Superior temporal gyrus (tissue), 1 donor: ENCODE measurements at regions not wholly inside any gene's neighbourhood (a gene's known extent, or its start where the extent isn't known, plus 50 kb on each side); places are given as distances from the start of the nearest gene placed in this dataset.
"Not testable (repeated sequence)": the region's sequence is repeated elsewhere in the genome, so short reads cannot be mapped to it uniquely, and the experiment has no call there.

Source experiments
- DNase-seq: peaks from one replicate; pipeline ENCODE4 v3.0.0-alpha.2; 2016; ENCODE audit errors: extremely low spot score

DNA sequence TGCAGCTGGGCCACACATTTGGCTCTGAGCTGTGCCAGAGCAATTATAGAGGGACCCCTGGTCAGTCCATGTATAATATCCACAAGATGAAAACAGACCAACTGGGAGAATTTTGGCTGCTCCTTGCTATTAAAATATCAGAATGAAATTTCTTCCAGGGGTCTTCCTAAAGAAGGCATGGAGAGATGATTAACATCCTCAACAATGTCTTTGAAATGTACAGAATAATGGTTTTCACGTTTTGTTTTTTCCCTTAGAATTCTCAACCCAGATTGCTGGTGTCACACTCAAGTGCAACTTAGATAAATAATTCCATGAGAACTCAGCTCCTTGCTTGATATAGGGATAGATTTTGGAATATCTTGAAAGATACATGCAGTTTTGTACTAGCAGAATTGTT lies 148.3 kb upstream of the SLC24A2 start:
- no peak for DNase-seq

DNA sequence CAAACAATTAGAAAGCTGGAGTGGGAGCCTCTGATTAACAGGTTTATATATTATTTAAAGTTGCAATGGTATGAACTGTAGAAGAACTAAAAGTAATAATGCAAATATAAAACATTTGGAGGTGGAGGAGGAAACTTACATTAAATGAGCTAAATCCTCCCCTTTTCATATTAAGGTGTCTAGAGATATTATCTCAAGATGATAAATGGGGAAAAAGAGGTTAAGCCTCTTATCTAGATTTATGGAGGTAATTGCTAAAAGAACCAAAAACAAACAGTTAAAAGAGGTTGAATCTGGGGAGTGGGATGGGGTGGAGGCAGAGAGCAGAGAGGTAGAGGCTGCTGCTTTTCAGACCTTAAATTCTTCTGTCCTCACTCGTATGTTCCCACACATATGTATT lies 147.8 kb upstream of the SLC24A2 start:
- no peak for DNase-seq

DNA sequence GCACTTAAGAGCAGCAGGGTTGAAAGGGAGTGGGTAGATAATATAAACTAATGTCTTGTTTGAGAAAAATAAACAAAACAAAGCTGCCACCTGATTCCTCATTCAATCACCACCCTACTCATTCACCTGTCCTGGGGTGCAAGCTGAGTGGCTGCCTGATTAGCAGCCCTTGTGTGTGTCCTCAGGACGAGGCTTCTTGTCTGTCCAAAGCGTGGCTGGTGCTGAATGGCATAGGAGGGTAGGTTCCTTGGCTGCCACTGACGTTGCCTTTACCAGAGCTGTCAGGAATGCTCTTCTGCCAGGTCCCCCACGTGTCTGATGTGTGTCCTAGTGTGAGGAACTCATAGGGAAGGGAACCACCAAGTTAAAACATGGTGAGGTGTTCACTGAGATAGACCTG lies 146.6 kb upstream of the SLC24A2 start:
- no peak for DNase-seq

DNA sequence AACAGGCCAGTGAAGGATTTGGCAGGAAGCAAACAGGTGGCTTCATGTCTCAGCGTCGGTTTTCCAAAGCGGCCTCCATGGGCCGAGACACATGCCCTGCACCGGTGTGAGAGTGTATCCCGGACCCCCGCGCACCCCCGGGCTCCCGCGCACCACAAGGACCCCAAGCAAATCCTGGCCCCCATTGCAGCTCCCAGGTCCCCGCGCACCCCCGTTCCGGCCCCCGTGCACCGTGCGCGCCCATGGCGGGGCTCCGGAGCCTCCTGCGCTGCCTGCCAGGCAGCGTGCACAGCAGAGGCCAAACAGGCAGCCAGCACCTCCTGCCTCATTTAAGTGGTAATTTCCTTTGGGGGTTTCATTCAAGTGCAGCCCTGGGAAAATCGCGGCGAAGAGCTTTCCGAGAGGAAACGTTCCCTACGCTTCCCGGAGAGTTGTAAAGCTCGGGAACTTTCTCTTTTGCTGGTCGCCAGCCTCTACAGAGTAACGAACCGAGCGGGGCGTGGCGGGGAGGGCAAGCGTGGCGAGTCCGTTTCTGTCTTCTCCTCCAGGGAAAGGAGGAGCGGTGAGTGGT lies 145.5 kb upstream of the SLC24A2 start:
- no peak for DNase-seq

DNA sequence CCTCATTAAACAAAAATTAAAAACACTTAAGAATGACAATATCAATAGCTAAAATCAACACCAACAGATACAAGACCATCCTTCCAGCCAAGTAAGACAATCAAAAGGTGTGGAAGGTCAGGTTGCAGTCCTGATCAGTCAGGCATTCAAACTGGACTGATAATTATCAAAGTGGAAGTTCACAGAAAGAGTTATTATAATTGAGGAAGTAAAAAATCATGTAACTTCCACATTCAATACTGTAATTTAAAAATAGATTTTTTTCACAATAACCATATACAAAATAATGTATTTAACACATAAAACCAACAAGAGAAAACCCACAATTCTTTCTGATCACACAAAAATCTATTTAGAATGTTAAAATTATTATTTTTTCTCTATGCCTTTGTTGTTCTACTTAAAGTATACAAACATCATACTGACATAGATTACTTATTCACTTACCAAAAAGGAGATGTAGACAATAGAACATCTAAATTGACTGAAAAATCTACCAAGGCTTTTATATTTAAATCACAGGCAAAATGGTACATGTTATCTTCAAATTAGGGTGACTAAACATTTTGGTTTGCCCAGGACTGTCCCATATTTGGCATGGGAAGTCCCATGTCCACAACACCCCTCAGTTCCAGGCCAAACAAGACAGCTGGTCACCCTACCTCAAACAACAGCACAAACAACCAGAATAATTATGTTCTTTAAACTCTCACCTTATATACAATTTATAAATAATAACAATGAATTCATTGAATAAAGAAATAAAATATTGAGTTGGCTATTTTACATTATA lies 142.5 kb upstream of the SLC24A2 start:
- no peak for DNase-seq

DNA sequence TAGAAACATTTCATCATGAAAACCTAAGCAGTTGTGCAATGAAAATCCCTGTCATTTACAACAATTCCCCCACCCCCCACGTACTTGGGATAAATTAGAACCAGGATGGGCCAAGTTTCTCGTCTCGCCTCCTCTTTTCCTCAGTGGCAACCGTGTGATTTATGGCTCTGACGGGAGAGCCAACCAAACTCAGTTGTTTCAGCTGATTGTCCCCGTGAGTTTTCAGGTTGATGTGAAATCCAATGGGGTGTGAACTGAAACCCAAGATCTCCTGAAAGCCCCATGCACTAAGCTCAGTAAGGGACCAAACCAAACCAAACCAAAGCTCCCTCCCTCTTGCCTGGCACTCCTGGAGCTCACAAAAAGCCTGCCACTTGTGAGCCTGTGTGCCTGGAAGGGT lies 138.7 kb upstream of the SLC24A2 start:
- no peak for DNase-seq

DNA sequence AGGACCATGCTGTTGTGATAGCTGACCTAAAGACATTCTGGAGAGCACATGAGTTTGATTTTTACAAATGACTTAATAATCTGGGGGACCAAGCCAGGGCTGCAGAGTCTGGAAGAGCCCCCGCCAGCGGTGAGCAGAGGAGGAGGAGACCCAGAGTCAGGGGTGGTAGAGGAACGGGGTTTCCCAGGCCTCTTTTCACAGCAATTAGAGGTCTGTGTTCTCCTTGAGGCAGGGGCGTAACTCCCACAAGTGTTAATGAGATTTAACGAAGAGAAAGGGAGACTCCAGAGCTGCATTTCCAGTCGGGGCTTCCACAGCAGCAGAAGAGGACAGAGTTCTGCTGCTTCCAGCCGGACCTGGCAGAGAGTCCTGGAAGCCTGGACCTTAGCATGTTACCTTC lies 137.9 kb upstream of the SLC24A2 start:
- DNase-seq: no peak

DNA sequence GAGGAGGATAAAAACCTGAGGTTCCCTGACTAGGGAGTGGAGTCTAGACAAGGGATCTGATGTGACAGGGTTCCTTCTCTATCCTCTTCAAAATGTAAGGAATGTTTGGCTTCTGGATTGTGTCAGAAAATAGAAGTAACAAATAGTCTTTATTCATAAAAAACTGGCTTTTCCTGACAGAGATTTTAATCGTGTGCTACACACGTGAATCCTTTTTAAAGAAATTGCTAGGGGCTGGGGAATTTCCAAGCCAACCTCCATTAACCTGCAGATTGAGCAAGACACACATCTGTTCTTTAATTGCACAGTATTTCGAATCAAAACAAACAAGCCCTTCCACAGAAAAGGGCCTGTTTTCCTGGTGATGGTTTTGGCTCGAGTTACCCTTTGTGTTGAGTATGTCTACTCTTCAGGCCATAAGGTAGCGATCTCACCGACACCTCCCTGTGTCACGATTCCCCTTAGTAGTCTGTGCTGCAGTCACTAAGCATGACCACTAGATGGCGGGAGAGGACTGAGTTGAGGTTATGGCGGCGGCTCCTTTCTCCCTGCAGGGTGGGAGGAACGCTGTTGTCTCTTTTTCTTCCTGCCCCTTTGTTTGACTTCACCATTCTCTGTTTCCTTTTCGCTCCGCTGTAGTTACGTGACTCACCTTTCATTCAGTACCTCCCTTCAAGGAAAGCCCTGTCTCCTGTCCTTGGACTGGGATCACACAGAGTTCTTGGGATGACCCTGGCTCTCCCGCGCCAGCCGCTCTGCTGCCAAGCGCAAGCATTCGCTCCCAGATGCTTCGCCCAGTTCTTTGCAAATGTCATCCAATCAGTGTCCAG lies 137.1 kb upstream of the SLC24A2 start:
- DNase-seq: peak; percentile 96

DNA sequence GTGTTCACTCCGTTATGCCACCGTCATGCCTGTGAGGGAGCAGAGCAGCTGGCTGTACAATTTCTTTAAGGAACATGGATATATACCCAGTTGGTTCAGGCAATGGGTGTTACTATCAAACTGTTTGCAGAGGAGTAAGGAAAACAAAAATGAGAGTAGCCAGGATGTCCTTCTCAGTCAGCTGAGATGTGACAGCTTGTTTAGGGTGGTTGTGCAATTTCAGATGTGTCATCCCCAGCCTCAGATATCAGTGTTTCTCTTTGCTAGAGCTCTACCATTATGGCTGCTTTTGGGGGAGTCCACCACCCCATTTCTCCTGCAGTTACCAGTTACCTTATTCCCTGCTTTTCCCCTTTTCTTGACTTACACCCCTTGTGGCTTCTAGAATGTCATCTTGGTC lies 135.2 kb upstream of the SLC24A2 start:
- no peak for DNase-seq

DNA sequence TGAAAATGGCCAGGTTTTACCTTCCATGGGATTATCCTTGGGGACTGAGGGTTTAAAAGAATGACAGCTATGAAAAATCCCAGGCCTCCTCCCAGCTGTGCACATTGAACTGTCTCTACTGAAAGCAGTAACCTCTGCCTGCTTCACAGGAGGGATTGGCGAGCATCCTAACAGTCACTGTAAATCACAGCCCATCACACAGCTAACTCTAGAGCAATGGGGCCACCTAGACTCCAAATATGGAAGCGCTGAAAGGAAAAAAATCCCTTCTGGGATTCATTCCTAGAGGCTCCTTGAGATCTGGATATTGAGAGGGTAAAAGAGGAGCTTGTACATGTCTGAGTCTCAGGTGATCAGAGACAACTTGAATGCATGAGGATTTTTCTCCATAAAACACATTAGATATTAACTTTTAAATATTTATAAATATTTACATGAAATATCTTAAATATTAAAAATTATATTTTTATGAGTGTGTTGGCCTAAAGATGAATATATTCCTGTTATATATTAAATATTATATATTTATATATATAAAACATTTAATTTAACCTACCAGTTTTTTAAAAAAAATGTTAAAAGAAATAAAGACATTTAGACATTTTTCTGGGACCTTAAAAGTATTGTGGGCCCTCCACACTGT lies 133.8 kb upstream of the SLC24A2 start:
- peak; percentile 94 for DNase-seq

DNA sequence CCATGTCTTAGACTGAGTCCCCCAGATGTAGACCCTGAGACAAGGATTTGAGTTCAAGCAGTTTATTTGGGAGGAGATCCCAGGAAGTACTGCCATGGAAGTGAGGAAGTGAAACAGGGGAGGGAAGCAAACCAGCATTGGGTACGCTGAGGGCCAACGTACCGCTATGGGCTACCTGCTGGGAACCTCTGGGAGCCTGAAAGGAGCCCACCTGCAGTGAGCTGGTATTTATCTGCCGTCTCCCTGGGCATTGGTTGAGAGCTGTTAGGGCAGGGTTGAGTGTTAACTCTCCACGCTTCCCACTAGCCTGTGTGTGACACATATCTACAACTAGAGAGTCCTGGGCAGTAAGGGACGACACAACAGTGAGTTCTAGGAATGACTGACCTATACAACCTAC lies 131.6 kb upstream of the SLC24A2 start:
- no peak for DNase-seq

DNA sequence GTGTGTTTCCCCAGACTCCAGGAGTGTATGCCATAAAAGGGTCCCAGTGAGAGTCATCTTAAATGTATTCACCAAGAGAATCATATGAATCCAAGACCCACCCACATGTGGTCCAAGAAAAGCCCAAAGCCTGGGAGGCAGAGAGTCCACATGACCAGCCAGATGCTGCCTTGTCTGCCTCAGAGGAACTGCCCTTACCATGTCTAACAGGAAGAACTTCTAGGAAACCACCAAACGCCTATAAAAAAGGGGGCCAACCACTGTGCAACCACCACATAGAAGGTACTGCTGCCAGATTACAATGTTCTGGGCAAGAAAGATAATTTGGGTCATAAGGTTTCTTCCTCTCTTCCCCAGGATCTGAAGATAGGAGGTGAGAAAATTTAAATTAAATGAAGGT lies 129.8 kb upstream of the SLC24A2 start:
- DNase-seq: no peak

DNA sequence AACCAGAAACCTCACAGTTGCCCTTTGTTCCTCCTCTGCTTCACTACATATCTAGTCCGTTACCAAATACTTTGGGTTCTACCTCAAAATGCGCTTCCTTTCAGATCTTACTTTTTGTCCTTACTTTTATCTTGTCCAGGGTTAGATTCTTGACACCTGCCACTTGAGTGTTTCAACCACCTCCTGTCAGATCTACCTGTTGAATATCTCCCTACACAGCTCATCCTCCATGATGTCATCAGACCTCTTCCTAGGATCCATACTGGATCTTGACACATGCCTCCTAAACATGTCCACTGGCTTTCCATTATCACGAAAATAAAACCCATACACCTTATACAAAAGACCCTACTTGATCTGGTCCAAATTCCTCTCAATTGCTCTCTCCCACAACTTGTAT lies 125.2 kb upstream of the SLC24A2 start:
- no peak for DNase-seq

DNA sequence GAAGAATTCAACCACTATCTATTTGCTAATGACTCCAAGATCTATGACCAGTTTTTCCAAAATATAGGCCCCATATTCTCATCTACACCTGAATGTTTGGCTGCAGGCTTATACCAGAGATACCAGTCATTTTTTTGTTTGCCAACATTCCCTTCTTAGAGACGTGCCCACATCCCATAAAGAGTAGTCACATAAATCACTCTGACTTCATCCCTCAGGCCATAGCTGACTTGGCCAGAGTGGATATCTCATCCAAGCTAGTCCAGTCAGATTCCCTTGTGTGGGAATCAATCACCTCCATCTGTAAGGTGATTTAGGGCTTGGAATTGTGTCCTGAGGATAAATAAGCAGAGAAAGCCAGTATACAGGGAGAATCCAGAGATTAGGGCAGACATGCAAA lies 124.3 kb upstream of the SLC24A2 start:
- DNase-seq: no peak

DNA sequence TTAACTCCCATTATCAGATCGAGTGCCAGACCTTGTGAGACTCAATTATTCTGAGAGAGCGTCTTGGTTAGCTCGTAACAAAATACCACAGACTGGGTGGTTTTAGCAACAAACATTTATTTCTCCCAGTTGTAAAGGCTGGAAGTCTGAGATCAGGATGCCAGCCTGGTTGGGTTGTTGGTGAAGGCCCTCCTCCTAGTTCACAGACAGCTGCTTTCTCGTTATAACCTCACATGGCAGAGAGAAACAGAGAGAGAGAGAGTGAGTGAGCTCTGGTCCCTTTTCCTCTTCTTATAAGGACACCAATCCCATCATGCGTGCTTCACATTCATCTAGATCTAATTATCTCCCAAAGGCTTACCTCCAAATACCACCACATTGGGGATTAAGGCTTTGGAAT lies 114.2 kb upstream of the SLC24A2 start:
- DNase-seq: no peak

DNA sequence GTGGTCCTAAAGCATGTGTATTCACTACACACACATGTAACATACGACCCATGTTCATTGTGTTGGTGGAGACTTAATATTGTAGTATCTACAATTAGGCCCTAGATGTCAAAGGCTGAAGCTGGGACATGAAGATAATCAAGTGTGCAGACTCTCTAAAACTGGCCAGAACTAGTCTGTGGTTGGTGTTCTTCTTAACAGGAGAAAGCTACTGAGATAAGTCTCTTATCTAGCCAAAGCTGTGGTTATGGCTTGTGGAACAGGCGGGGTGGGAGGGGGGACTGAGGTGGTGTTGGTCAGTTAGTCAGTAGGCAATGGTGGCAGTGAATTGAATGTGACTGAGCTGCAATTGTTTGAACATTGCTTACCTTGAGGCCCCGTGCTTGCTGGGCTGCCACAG lies 112.7 kb upstream of the SLC24A2 start:
- no peak for DNase-seq

DNA sequence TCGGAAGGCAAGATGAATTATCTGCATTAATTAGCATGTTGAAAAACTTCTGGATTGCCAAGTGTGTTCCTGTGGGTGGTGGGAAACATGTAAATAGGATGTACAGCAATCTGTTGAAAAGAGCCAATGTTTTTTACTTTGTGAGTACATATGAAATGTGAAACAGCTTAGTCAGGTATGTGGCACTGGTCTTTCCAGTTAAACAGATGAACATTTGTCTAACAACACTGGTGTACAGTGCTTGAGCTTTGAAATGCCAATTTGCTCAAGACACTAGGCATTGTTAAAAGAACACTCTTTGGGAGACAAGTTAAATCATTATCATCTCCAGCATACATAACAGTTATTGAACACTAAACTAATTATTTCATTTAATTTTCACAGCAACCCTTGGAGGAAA lies 107.3 kb upstream of the SLC24A2 start:
- DNase-seq: no peak

DNA sequence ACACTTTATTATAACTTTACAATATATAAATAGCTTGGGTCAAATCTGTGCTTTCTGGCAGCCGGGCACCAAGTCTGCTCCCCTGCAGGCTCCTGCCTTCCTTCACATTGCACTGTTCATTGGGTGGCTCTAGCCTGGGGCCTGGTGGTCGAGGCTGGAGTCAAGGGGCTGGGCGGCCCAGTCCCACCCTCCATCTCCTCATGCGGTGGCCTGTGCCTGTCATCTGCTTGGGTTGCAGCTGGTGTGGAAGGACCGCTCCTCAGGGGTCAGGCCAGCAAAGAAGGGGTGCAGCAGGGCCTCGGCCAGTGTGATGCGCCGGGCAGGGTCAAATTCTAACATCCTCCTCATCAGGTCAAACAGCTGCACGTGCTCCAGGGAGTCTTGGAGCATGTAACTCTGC lies 106.7 kb upstream of the SLC24A2 start:
- DNase-seq: not testable (repeated sequence)

DNA sequence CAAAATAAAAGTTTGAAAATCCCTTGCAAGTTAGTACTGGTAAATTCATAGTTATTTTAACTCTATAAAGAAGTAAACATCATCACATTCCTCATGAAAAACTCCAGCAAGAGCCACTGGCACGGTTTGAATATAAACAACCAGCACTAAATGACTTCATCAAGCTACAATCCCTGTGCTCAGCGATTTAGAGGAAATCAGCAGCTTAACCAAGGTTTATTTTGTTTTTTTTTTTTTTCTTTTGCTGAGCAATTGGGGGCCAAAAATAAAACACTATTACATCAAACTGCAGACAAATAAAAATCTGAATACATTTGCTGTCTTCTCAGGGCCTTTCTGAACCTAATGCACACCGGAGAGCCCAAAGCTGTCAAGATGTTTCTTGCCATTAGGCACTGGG lies 106.2 kb upstream of the SLC24A2 start:
- peak; percentile 56 for DNase-seq

DNA sequence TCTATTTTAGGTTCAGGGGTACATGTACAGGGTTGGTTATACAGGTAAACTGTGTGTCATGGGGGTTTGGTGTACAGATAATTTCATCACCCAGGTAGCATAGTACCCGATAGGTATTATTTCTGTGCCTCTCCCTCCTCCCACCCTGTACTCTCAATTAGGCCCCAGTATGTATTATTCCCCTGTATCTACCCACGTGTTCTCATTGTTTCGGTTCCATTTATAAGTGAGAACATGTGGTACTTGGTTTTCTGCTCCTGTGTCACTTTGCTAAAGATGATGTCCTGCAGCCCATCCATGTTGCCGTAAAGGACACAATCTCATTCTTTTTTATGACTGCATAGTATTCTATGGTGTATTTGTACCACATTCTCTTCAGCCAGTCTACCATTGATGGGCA lies 96.8 kb upstream of the SLC24A2 start:
- no peak for DNase-seq

DNA sequence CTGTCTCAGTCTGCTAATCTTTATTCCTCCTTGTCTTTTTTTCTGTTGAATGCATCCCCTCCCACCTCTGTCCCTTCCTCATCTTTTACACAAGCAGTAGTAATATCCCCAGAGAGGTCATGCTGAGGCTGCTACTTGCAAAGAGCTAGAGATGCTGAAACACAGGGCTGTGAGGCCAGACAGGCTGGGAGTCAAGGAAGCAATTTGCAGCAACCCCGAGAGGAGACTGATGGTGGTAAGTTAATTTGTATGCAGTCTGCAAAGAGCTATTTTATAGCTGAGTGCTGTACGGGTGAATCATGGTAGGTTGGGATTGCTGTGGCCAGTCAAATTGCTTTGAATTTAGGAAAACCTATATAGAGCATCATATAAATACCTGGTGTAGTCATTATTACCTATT lies 90.2 kb upstream of the SLC24A2 start:
- no peak for DNase-seq

DNA sequence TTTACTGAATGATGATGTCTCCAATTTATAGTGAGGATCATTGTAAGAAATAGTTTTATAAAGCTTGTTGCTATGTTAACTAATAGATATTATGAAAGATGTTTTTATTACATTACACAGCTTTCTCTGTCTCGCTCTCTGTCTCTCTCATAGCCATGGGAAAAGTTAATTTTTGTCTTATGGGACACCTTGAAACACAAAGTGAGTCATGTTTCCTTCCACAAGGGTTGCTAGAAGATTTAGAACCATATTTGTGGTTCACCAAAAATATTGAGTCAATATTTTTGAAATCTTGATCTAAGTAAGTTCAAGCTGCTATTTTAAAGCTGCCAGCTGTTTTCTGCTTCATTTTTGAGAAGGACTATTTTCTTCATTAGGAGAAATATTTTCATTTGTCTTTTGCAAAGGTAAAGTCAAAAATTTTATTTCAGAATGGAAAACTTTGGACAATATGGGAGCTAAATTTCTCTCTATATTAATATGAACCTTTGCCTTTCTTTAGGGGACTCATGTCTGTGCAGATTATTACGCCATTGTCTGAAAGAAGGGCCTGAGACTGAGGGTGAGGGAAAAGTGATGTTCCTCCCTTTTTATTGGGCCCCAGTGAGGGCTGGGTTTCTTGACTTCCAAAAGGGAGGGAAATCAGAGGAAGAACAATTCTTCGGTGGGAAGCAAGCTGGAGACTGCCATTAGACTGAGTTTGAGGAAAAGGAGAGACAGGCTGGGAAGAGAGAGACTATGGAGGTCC lies 87.9 kb upstream of the SLC24A2 start:
- DNase-seq: no peak
